Smooth muscle cell (in vitro differentiated cells): ENCODE measurements at regions not wholly inside any gene's neighbourhood (a gene's known extent, or its start where the extent isn't known, plus 50 kb on each side); places are given as distances from the start of the nearest gene placed in this dataset.

Experiments used
- DNase-seq: peaks from one replicate; lab custom pipeline; 2025; ENCODE audit not compliant: unreplicated experiment; lab: John Stamatoyannopoulos, UW
- H2AFZ ChIP-seq: fragments of 200-600 bp; sonication (generic); 2 replicates; pipeline ENCODE4 v1.6.0; 2016; ENCODE audit warnings: antibody characterized with exemption, low read depth, mild to moderate bottlenecking
- H3F3A ChIP-seq: fragments of 200-600 bp; sonication (generic); 2 replicates; pipeline ENCODE4 v1.6.0; 2017; ENCODE audit warnings: antibody characterized with exemption, low read depth
- H3K27ac ChIP-seq: fragments of 200-600 bp; sonication (generic); 2 replicates; pipeline ENCODE4 v1.5.1; 2016; ENCODE audit warnings: low read depth, mild to moderate bottlenecking
- H3K27me3 ChIP-seq: fragments of 200-600 bp; sonication (generic); 2 replicates; pipeline ENCODE4 v1.6.1; 2016; ENCODE audit warnings: low read depth, mild to moderate bottlenecking
- H3K36me3 ChIP-seq: fragments of 200-600 bp; sonication (generic); 2 replicates; pipeline ENCODE4 v1.5.1; 2016; ENCODE audit warnings: low read depth
- H3K4me1 ChIP-seq: fragments of 200-600 bp; sonication (generic); 2 replicates; pipeline ENCODE4 v1.5.1; 2016; ENCODE audit warnings: low read depth
- H3K4me2 ChIP-seq: fragments of 200-600 bp; sonication (generic); 2 replicates; pipeline ENCODE4 v1.6.0; 2016; ENCODE audit warnings: mild to moderate bottlenecking
- H3K4me3 ChIP-seq: fragments of 200-600 bp; sonication (generic); 2 replicates; pipeline ENCODE4 v1.5.1; 2016; ENCODE audit warnings: mild to moderate bottlenecking
- H3K79me2 ChIP-seq: fragments of 200-600 bp; sonication (generic); 2 replicates; pipeline ENCODE4 v1.6.0; 2016; ENCODE audit warnings: low read depth, mild to moderate bottlenecking
- H3K9ac ChIP-seq: fragments of 200-600 bp; sonication (generic); 2 replicates; pipeline ENCODE4 v1.6.0; 2016; ENCODE audit warnings: low read depth
- H3K9me3 ChIP-seq: fragments of 200-600 bp; sonication (generic); replicated peaks from 2 replicates; pipeline ENCODE4 v1.5.1; 2016; ENCODE audit warnings: low read depth
- H4K20me1 ChIP-seq: fragments of 200-600 bp; sonication (generic); 2 replicates; pipeline ENCODE4 v1.6.0; 2016; ENCODE audit warnings: low read depth
- CTCF ChIP-seq: fragments of 200-600 bp; sonication (generic); IDR thresholded peaks from 2 replicates; pipeline ENCODE4 v1.5.1; 2017; ENCODE audit warnings: borderline replicate concordance, mild to moderate bottlenecking, antibody characterized with exemption; ENCODE audit not compliant: insufficient read depth, poor library complexity, severe bottlenecking
- WGBS: methylation state at CpG from one replicate; pipeline ENCODE4 v1.1.7; 2016; ENCODE audit warnings: low lambda C conversion rate; 5-methylcytosine and 5-hydroxymethylcytosine counted together

GRCh38 chr5:30845194-30845593 lies 348.3 kb upstream of the CDH6 start:
- TF ChIP-seq CTCF, result no peak

GRCh38 chr5:30843541-30843940 lies 349.9 kb upstream of the CDH6 start:
- 95% methylated on average over 5 of the region's 5 CpGs for WGBS
- Histone ChIP-seq H2AFZ (no peak overlapping the region), H3K27ac (no peak overlapping the region), H3K4me1 (no peaks in the 10 kb centered on the region), H3K4me2 (no peak overlapping the region), H3K79me2 (no peaks in the 10 kb centered on the region), H3K4me3 (no peak overlapping the region), H3K27me3 (no peaks in the 10 kb centered on the region), H3K9me3 (no peaks in the 10 kb centered on the region), H3K9ac (no peak overlapping the region), H3F3A (no peaks in the 10 kb centered on the region), H4K20me1 (no peaks in the 10 kb centered on the region), H3K36me3 (no peaks in the 10 kb centered on the region)
- TF ChIP-seq CTCF, result no peak
- no peak for DNase-seq

More at GRCh38 chr5:30845194-30845593, 348.3 kb upstream of the CDH6 start:
- Histone ChIP-seq H2AFZ (no peak overlapping the region), H3K27ac (no peak overlapping the region), H3K4me2 (no peak overlapping the region), H3K27me3 (no peaks in the 10 kb centered on the region), H3F3A (peaks cover 3% of the 10 kb centered on the region), H3K79me2 (no peaks in the 10 kb centered on the region), H3K4me1 (no peaks in the 10 kb centered on the region), H3K9ac (no peak overlapping the region), H4K20me1 (no peaks in the 10 kb centered on the region), H3K9me3 (no peaks in the 10 kb centered on the region), H3K36me3 (no peaks in the 10 kb centered on the region), H3K4me3 (no peak overlapping the region)
- 69% methylated on average over 2 of the region's 2 CpGs for WGBS
- no peak for DNase-seq

GRCh38 chr5:30839956-30840355 lies 353.5 kb upstream of the CDH6 start:
- DNase-seq, result no peak

More at GRCh38 chr5:30839956-30840355, 353.5 kb upstream of the CDH6 start:
- Histone ChIP-seq H3K27me3 (no peaks in the 10 kb centered on the region), H3K4me3 (no peak overlapping the region), H3K9ac (no peak overlapping the region), H3K79me2 (no peaks in the 10 kb centered on the region), H3K9me3 (no peaks in the 10 kb centered on the region), H3K4me1 (no peaks in the 10 kb centered on the region), H3K36me3 (no peaks in the 10 kb centered on the region), H3K27ac (no peak overlapping the region), H3K4me2 (no peak overlapping the region), H2AFZ (no peak overlapping the region), H3F3A (no peaks in the 10 kb centered on the region), H4K20me1 (no peaks in the 10 kb centered on the region)
- no peak for TF ChIP-seq CTCF
- 75% methylated on average over 3 of the region's 3 CpGs for whole genome bisulfite sequencing
